ENCODE measurements at regions not wholly inside any gene's neighbourhood (a gene's known extent, or its start where the extent isn't known, plus 50 kb on each side); places are given as distances from the start of the nearest gene placed in this dataset.

DNA sequence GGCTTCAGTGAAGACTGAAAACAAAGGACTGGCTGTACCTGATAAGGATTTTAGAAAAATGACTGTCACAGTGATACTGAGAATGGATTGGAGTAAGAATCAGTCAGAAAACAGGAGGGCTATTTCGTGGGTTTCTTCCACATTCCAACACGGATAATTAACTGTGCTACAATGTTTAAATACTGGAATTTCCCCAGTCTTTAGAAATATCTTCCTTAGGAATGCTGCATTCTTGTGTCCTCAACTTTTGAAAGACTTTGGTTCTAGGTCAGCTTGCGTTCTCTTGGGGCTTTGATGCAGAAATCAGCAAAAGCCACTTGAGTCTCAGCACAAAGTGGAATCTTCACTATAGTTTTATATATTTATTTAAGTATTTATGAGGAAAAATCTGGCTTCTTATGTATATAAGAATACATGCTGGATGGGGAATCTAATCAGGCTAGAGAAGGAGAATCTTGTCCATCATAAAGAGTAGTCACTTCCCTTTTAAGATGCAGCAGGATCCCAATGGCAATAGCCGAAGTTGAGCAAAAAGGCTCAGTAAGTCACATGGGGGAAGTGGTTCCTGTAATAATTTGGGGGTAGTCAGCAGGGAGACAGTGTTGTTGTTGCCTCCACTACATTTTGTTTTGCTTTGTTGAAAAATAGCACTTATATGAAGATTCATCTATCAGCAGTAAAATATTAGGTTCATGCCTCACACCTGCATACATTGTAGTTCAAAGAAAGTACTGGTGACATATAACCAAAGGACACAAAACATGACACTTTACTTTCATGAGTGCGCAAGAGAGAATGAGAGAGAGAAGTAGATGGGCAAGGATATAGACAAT lies 86.0 kb downstream of the CH25H start:
- POLR2A ChIA-PET, result no interaction called here
- Histone ChIP-seq H2AFZ (ENCODE audit: low read depth) (no peak overlapping the region), H3K27me3 (ENCODE audit: insufficient read depth) (no peaks in the 10 kb centered on the region), H4K20me1 (ENCODE audit: insufficient read depth) (no peaks in the 10 kb centered on the region), H3F3A (replicated peaks; ENCODE audit: insufficient read depth) (peaks cover 3% of the 10 kb centered on the region), H3K9me2 (no peaks in the 10 kb centered on the region), H3K4me1 (ENCODE audit: control insufficient read depth in 1 of 2, insufficient read depth in 2 of 2, low read depth in 1 of 2, low read length in 1 of 2) (peaks cover 0 to 11% of the 10 kb centered on the region in 2 experiments; a peak in 1 of 4 replicates), H3K4me2 (no peak overlapping the region), H3K79me2 (ENCODE audit: insufficient read depth) (no peaks in the 10 kb centered on the region), H3K36me3 (replicated peaks in 1 of 2; ENCODE audit: control insufficient read depth in 1 of 2, insufficient read depth in 2 of 2, low read length in 1 of 2) (no peaks in the 10 kb centered on the region), H3K9ac (no peak overlapping the region), H3K27ac (ENCODE audit: low read depth in 2 of 2, low read length in 1 of 2) (no peak overlapping the region), H3K4me3 (ENCODE audit: low read depth in 2 of 2, low read length in 1 of 2) (no peak overlapping the region), H3K9me3 (no peaks in the 10 kb centered on the region)
- 55% methylated on average over 5 of the region's 5 CpGs for WGBS (ENCODE audit: low lambda C conversion rate)
- CTCF ChIA-PET, result no interaction called here
- no peak for DNase-seq
- TF ChIP-seq, protein P1, sequence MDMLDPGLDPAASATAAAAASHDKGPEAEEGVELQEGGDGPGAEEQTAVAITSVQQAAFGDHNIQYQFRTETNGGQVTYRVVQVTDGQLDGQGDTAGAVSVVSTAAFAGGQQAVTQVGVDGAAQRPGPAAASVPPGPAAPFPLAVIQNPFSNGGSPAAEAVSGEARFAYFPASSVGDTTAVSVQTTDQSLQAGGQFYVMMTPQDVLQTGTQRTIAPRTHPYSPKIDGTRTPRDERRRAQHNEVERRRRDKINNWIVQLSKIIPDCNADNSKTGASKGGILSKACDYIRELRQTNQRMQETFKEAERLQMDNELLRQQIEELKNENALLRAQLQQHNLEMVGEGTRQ (IDR thresholded peaks at IDR 0.05; ENCODE audit: borderline replicate concordance, low read depth, low read length), result no peak
- TF ChIP-seq RAD21 (IDR thresholded peaks at IDR 0.05; ENCODE audit: low read length), result no peak
- TF ChIP-seq SMC3 (IDR thresholded peaks at IDR 0.05; ENCODE audit: low read depth, low read length), result no peak
- TF ChIP-seq RFX5 (IDR thresholded peaks at IDR 0.05; ENCODE audit: low read length), result no peak
- TF ChIP-seq GABPA (IDR thresholded peaks at IDR 0.05; ENCODE audit: low read depth), result no peak
- TF ChIP-seq, protein P2, sequence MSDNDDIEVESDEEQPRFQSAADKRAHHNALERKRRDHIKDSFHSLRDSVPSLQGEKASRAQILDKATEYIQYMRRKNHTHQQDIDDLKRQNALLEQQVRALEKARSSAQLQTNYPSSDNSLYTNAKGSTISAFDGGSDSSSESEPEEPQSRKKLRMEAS (IDR thresholded peaks at IDR 0.05; ENCODE audit: low read depth), result no peak
- TF ChIP-seq EZH2phosphoT487 (IDR thresholded peaks at IDR 0.05; ENCODE audit: borderline replicate concordance, low read depth), result no peak
- TF ChIP-seq FOSL2 (IDR thresholded peaks at IDR 0.05; ENCODE audit: borderline replicate concordance, low read depth), result no peak
- no peak for TF ChIP-seq ELF1 (IDR thresholded peaks at IDR 0.05)
- TF ChIP-seq, protein P3, sequence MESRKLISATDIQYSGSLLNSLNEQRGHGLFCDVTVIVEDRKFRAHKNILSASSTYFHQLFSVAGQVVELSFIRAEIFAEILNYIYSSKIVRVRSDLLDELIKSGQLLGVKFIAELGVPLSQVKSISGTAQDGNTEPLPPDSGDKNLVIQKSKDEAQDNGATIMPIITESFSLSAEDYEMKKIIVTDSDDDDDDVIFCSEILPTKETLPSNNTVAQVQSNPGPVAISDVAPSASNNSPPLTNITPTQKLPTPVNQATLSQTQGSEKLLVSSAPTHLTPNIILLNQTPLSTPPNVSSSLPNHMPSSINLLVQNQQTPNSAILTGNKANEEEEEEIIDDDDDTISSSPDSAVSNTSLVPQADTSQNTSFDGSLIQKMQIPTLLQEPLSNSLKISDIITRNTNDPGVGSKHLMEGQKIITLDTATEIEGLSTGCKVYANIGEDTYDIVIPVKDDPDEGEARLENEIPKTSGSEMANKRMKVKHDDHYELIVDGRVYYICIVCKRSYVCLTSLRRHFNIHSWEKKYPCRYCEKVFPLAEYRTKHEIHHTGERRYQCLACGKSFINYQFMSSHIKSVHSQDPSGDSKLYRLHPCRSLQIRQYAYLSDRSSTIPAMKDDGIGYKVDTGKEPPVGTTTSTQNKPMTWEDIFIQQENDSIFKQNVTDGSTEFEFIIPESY (IDR thresholded peaks at IDR 0.05; ENCODE audit: borderline replicate concordance, low read depth), result no peak
- no peak for TF ChIP-seq TEAD4 (IDR thresholded peaks at IDR 0.05; ENCODE audit: borderline replicate concordance, insufficient read depth)
- TF ChIP-seq MXI1 (IDR thresholded peaks at IDR 0.05; ENCODE audit: low read depth, low read length), result no peak
- TF ChIP-seq, protein P4, sequence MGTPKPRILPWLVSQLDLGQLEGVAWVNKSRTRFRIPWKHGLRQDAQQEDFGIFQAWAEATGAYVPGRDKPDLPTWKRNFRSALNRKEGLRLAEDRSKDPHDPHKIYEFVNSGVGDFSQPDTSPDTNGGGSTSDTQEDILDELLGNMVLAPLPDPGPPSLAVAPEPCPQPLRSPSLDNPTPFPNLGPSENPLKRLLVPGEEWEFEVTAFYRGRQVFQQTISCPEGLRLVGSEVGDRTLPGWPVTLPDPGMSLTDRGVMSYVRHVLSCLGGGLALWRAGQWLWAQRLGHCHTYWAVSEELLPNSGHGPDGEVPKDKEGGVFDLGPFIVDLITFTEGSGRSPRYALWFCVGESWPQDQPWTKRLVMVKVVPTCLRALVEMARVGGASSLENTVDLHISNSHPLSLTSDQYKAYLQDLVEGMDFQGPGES (IDR thresholded peaks at IDR 0.05; ENCODE audit: low read depth, low read length), result no peak
- TF ChIP-seq NRF1 (IDR thresholded peaks at IDR 0.05; ENCODE audit: low read depth, low read length), result no peak
- TF ChIP-seq POLR2AphosphoS5 (IDR thresholded peaks at IDR 0.05; ENCODE audit: low read depth, low read length), result no peak

All from SK-N-SH (cell line).